T-helper 2 cell treated with Interferon-gamma antibody and Interleukin-4, amounts not matched to agents 5 μg/mL and 100 μg/mL, for 36 hours (primary cell): ENCODE measurements at regions not wholly inside any gene's neighbourhood (a gene's known extent, or its start where the extent isn't known, plus 50 kb on each side); places are given as distances from the start of the nearest gene placed in this dataset.
"Not testable (repeated sequence)": the region's sequence is repeated elsewhere in the genome, so short reads cannot be mapped to it uniquely, and the experiment has no call there.

Experiments
- DNase-seq: peaks from one replicate; pipeline ENCODE4 v3.0.0; 2021; ENCODE audit warnings: low spot score
- H3K27ac Mint-ChIP-seq: one replicate; pipeline ENCODE4 v1.8.0; 2021; ENCODE audit warnings: mild to moderate bottlenecking, mixed read lengths
- H3K27me3 Mint-ChIP-seq: one replicate; pipeline ENCODE4 v1.8.0; 2021; ENCODE audit warnings: low read depth, mixed read lengths
- H3K36me3 Mint-ChIP-seq: one replicate; pipeline ENCODE4 v1.8.0; 2021; ENCODE audit warnings: low read depth, mixed read lengths
- H3K4me1 Mint-ChIP-seq: one replicate; pipeline ENCODE4 v1.8.0; 2021; ENCODE audit warnings: low read depth, mixed read lengths
- H3K4me3 Mint-ChIP-seq: one replicate; pipeline ENCODE4 v1.8.0; 2022; ENCODE audit warnings: mild to moderate bottlenecking, moderate library complexity, mixed read lengths
- H3K9me3 Mint-ChIP-seq: one replicate; pipeline ENCODE4 v1.8.0; 2021; ENCODE audit warnings: mixed read lengths

- no peak for DNase-seq
- Mint-ChIP-seq H3K4me1 (no peaks in the 10 kb centered on the region), H3K9me3 (peaks cover 5% of the 10 kb centered on the region), H3K36me3 (no peaks in the 10 kb centered on the region), H3K27ac (no peak overlapping the region), H3K27me3 (no peaks in the 10 kb centered on the region), H3K4me3 (no peak overlapping the region)
These were observed 400.5 kb upstream of the SLC10A2 start for GRCh38 chr13:103466761-103467160.

DNA sequence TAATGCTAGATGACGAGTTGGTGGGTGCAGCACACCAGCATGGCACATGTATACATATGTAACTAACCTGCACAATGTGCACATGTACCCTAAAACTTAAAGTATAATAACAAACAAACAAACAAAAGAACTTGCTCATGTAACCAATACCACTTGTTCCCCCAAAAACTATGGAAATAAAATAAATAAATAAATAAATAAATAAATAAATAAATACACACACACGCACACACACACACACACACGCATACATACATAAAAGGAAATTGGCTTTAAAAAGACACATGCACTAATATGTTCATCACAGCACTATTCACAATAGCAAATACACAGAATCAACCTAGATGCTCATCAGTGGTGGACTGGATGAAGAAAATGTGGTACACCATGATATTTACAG lies 394.0 kb upstream of the SLC10A2 start:
- not testable (repeated sequence) for H3K27me3 Mint-ChIP-seq, H3K27ac Mint-ChIP-seq, H3K4me1 Mint-ChIP-seq, DNase-seq, H3K36me3 Mint-ChIP-seq, H3K4me3 Mint-ChIP-seq
- peaks cover 13% of the 10 kb centered on the region for H3K9me3 Mint-ChIP-seq

DNA sequence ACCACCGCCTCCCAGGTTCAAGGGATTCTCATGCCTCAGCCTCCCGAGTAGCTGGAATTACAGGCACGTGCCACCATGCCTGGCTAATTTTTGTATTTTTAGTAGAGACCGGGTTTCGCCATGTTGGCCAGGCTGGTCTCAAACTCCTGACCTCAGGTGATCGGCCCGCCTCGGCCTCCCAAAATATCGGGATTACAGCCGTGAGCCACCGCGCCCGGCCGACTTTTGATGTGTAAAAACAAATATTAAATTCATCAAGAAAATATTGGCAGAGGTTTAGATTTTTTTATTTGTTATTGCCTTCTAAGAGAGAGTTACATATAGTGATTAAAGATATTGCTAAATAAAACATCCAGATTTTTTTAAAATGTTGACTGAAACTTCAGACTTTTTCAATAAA lies 390.8 kb upstream of the SLC10A2 start:
- not testable (repeated sequence) for H3K4me3 Mint-ChIP-seq, H3K27me3 Mint-ChIP-seq, H3K4me1 Mint-ChIP-seq, DNase-seq, H3K27ac Mint-ChIP-seq, H3K36me3 Mint-ChIP-seq
- H3K9me3 Mint-ChIP-seq = peaks cover 19% of the 10 kb centered on the region

DNA sequence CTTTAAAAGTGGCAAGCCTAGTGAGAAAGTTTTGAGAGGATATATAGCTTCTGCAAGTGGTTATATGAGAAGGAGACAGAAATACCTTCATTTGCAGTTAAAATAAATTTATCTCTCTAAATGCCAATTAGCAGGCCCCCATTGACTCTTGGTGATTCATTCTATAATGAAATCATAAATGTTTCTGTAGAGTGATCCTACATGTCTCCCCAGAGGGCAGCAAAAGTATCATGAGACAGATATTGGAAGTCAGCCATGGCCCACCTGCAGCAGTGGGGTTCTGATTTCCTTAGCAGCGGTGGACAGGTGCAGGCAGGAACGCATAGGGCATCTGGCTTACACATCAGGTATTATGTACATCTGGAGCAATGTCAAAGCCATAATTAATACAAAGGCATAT lies 385.4 kb upstream of the SLC10A2 start:
- no peak overlapping the region for H3K4me3 Mint-ChIP-seq
- H3K27me3 Mint-ChIP-seq = no peaks in the 10 kb centered on the region
- DNase-seq = no peak
- peaks cover 9% of the 10 kb centered on the region for H3K9me3 Mint-ChIP-seq
- no peak overlapping the region for H3K27ac Mint-ChIP-seq
- no peaks in the 10 kb centered on the region for H3K36me3 Mint-ChIP-seq
- H3K4me1 Mint-ChIP-seq = no peaks in the 10 kb centered on the region

GRCh38 chr13:103443604-103444003 lies 377.4 kb upstream of the SLC10A2 start:
- Mint-ChIP-seq H3K9me3 (peaks cover 5% of the 10 kb centered on the region), H3K27me3 (no peaks in the 10 kb centered on the region), H3K36me3 (no peaks in the 10 kb centered on the region), H3K4me1 (no peaks in the 10 kb centered on the region), H3K27ac (no peak overlapping the region), H3K4me3 (no peak overlapping the region)
- no peak for DNase-seq

DNA sequence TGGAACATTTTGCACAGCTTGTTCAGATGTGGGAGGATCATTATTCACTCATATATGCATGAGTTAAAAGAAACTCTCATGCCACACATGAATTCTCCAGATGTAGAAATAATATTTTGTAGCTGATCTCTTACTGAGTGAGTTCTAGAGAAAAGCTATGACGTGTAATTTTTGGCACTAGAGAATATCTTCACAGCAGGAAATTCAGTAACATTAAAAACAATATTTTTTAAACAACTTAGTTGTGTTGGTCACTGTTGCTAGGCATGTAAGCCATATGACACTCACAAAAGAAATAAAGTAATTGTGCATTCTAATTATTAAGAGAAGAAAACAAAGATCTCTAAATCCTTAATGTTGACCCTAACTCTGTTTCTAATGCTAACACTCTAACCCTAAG lies 371.4 kb upstream of the SLC10A2 start:
- Mint-ChIP-seq H3K4me3 (no peak overlapping the region), H3K27me3 (no peaks in the 10 kb centered on the region), H3K36me3 (no peaks in the 10 kb centered on the region), H3K4me1 (no peaks in the 10 kb centered on the region), H3K27ac (no peak overlapping the region), H3K9me3 (no peaks in the 10 kb centered on the region)
- DNase-seq = no peak

DNA sequence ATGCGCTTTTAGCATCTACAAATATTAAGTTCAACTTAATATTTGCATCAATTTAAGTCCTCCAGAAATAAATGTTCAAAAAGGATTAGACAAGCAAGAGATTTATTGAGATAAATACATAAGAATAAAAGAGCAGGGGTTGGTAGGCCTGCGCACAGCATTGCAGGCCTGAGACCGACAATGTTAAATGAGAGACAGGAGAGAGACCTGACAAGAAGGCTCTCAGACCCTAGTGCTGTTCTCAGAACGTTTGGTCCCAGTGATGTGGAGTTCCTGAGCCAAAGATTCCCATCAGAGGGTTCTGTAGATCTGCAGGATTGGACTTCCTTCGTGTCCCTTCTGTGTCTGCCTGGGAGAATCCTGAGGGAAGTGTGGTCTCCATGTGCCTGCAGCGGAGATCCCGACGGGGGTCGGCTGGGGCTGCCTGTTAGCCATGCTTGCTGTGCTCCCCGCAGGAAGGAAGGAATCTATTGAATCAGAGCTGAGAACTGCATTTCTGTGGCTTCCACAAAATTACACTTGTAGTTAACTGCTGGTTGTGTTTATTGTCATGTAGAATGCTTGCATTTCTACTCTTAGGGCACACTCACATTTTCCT lies 369.9 kb upstream of the SLC10A2 start:
- no peak for DNase-seq
- H3K9me3 Mint-ChIP-seq = no peaks in the 10 kb centered on the region
- no peak overlapping the region for H3K27ac Mint-ChIP-seq
- no peaks in the 10 kb centered on the region for H3K27me3 Mint-ChIP-seq
- H3K36me3 Mint-ChIP-seq = no peaks in the 10 kb centered on the region
- no peak overlapping the region for H3K4me3 Mint-ChIP-seq
- no peaks in the 10 kb centered on the region for H3K4me1 Mint-ChIP-seq

DNA sequence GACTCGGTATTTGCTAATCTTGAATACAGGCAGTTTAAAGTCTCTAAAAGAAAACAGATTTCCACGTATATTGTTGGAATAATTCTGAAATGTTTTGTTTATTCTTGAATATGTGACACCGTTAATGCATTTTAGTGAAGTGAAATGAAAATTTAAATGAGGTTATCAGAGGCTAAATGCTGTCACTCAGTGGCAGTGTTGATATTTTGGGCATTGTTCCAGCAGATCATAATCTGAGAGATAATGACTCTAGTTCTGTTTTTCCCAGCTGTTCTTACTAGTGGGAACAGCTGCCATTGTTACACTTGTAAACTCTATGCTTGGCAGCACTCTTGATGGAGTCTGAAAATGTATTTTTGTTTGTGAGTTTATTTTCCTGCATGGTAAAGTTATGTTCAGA lies 365.6 kb upstream of the SLC10A2 start:
- H3K9me3 Mint-ChIP-seq = no peaks in the 10 kb centered on the region
- no peaks in the 10 kb centered on the region for H3K27me3 Mint-ChIP-seq
- H3K27ac Mint-ChIP-seq = no peak overlapping the region
- DNase-seq = no peak
- no peaks in the 10 kb centered on the region for H3K4me1 Mint-ChIP-seq
- H3K36me3 Mint-ChIP-seq = no peaks in the 10 kb centered on the region
- H3K4me3 Mint-ChIP-seq = no peak overlapping the region

- H3K4me3 Mint-ChIP-seq = no peak overlapping the region
- H3K27me3 Mint-ChIP-seq = no peaks in the 10 kb centered on the region
- no peaks in the 10 kb centered on the region for H3K4me1 Mint-ChIP-seq
These were observed 364.2 kb upstream of the SLC10A2 start for GRCh38 chr13:103430368-103430767.

DNA sequence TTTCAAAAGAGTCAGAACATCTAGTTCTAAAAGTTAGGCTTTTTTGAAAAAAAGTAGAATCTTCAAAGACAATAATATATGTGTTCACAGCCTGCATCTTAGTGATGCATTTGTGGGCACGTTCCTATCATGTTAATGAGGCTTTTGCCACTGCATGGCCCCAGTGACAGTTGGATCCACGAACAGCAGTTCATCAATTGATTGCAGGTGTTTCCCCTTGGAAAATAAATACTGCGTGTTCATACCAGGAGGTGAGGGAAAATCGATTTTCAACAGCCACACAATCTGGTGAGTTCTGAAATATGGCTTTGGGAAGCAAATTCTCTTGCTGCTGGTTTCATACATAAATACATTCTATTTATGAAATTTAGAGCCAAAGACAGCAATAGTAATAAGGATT lies 343.8 kb upstream of the SLC10A2 start:
- Mint-ChIP-seq H3K4me1 (no peaks in the 10 kb centered on the region), H3K27me3 (no peaks in the 10 kb centered on the region), H3K36me3 (no peaks in the 10 kb centered on the region), H3K9me3 (no peaks in the 10 kb centered on the region), H3K27ac (no peak overlapping the region), H3K4me3 (no peak overlapping the region)
- DNase-seq = no peak

More at GRCh38 chr13:103430368-103430767, 364.2 kb upstream of the SLC10A2 start:
- no peaks in the 10 kb centered on the region for H3K36me3 Mint-ChIP-seq
- H3K27ac Mint-ChIP-seq = no peak overlapping the region
- peaks cover 1% of the 10 kb centered on the region for H3K9me3 Mint-ChIP-seq
- DNase-seq = no peak

DNA sequence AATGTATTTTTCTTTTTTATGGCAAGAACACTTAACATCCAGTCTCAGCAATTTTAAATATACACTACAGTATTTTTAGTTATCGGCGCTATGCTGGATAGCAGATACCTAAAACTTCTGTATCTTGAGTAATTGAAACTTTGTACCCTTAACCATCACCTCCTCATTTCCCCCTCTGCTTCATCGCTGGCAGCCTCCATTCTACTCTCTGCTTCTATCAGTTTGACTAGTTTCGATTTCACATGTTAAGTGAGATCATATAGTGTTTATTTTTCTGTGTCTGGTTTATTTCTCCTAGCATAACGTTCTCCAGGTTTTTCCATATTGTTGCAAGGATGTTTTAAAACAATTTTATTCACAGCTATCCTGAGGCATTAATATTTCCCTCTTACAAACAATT lies 340.8 kb upstream of the SLC10A2 start:
- Mint-ChIP-seq H3K9me3 (no peaks in the 10 kb centered on the region), H3K27me3 (no peaks in the 10 kb centered on the region), H3K4me1 (no peaks in the 10 kb centered on the region), H3K27ac (no peak overlapping the region), H3K36me3 (no peaks in the 10 kb centered on the region), H3K4me3 (no peak overlapping the region)
- no peak for DNase-seq

DNA sequence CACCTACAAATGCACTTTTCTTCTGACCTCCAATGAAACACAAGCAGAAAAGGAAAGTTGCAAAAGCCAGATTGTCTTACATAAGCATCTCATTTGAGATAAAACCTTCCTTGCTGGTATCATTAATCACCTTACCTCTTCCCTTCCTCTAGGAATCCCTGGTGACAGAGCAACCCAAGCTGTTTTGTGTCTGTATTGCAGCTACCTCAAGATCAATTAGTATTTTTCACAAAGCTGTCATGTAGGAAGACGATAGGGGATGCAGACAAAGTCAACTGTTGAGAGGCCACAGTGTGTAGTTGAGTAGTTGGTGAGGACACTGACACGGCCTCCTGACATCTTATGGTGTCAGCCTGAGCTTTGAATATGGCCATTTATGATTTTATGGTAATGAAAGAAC lies 339.1 kb upstream of the SLC10A2 start:
- Mint-ChIP-seq H3K27ac (no peak overlapping the region), H3K4me1 (no peaks in the 10 kb centered on the region), H3K4me3 (no peak overlapping the region), H3K27me3 (no peaks in the 10 kb centered on the region), H3K36me3 (no peaks in the 10 kb centered on the region), H3K9me3 (no peaks in the 10 kb centered on the region)
- DNase-seq = no peak

- Mint-ChIP-seq H3K36me3 (no peaks in the 10 kb centered on the region), H3K27ac (no peak overlapping the region), H3K4me1 (no peaks in the 10 kb centered on the region), H3K27me3 (no peaks in the 10 kb centered on the region), H3K9me3 (no peaks in the 10 kb centered on the region), H3K4me3 (no peak overlapping the region)
- DNase-seq = no peak
These were observed 337.6 kb upstream of the SLC10A2 start for GRCh38 chr13:103403814-103404213.

GRCh38 chr13:103403148-103403740 lies 337.0 kb upstream of the SLC10A2 start:
- Mint-ChIP-seq H3K4me3 (no peak overlapping the region), H3K9me3 (peaks cover 2% of the 10 kb centered on the region), H3K27me3 (no peaks in the 10 kb centered on the region), H3K27ac (no peak overlapping the region), H3K36me3 (no peaks in the 10 kb centered on the region), H3K4me1 (no peaks in the 10 kb centered on the region)
- DNase-seq = no peak

DNA sequence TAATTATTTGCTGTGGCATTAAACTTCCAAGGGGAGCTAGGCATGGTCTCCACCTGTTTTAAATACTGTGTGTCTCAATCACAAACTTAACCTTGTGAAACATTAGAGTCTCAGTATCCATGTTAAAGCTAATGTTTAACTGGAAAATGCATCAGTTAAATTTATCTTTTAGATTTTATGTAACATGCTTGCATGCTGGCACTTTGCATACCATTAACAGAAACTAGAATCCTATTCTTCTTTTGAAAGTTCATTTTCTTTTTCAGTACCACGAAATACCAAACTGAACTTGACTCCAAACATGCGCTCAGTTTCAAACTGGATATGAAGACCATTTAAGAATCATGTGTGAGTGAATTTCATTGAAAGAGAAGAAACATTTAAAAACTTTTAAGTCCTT lies 328.9 kb upstream of the SLC10A2 start:
- Mint-ChIP-seq H3K27me3 (no peaks in the 10 kb centered on the region), H3K4me3 (no peak overlapping the region), H3K36me3 (no peaks in the 10 kb centered on the region), H3K9me3 (peaks cover 7% of the 10 kb centered on the region), H3K4me1 (no peaks in the 10 kb centered on the region), H3K27ac (no peak overlapping the region)
- DNase-seq = no peak
